C4-2B (cell line): ENCODE measurements at regions not wholly inside any gene's neighbourhood (a gene's known extent, or its start where the extent isn't known, plus 50 kb on each side); places are given as distances from the start of the nearest gene placed in this dataset.

Experiments
- CTCF ChIP-seq: fragments of 450-650 bp; conservative IDR thresholded peaks from 2 replicates; pipeline ENCODE4 v1.5.1; 2017; ENCODE audit warnings: mild to moderate bottlenecking
- ZFX ChIP-seq: fragments of 450-650 bp; IDR thresholded peaks from 2 replicates; pipeline ENCODE4 v1.6.1; 2017

DNA sequence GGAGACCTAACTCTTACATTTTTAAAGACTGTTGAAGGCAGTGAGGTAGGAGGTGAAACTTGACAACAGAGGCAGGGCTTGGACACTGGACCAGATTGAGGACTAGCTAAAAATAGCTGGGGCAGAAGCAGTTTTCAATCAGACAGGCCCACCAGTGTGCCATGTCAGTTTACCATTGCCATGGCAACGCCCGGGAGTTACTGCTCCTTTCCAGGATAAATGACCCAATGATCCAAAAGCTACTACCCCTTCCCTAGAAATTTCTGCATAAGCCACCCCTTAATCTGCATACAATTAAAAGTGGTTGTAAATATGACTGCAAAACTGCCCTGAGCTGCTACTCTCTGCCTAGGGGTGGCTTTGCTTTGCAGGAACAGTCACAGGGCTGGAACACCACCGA lies 53.2 kb upstream of the PKP2 start:
- TF ChIP-seq CTCF (no peak), ZFX (no peak)
